ENCODE measurements at regions not wholly inside any gene's neighbourhood (a gene's known extent, or its start where the extent isn't known, plus 50 kb on each side); places are given as distances from the start of the nearest gene placed in this dataset.

DNA sequence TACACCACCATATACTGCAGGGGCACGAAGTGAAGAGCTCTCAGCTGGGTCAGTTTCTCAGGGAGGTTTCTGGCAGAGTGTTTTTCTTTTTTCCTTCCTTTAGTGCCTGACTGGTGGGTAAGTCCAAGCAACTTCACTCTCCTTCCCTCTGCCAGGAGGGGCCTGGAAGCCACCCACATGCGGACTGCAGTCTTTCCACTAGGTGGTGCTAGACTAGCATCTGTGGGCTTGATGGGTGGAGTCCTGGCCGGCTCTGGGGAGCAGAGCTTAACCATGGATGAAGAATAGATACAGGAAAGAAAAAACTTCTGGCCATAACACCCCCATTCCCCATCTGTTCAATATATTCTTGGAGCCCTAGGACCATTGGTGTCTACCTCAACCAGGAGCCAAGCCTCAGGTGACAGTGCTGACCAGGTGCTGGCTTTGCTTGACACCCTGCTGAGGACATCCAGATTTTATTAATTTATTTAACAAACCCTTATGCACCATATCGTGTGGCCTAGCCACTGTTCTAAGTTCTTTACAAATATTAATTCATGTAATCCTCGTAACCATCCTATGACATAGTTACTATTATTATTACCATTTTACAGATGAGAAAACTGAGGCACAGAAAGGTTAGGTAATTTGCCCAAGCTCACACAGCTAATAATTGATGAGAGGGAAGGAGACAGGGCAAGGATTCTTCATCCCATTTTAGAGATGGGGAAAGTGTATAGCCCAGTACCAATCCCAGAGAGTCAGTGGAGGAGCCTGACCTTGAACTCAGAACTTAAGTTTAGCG is 126.7 kb upstream of the CSF3R start:
- H3K4me3 ChIP-seq (ENCODE audit: low read depth, low read length) = no peak overlapping the region
- H3K9me3 ChIP-seq (ENCODE audit: control insufficient read depth, insufficient read depth, low read length) = no peaks in the 10 kb centered on the region
- DNase-seq (ENCODE audit: low read depth, low spot score) = no peak
- peaks cover 2% of the 10 kb centered on the region for H3K27me3 ChIP-seq (ENCODE audit: control insufficient read depth, insufficient read depth, low read length)
- POLR2A ChIA-PET = no interaction called here
- TF ChIP-seq, protein P1, sequence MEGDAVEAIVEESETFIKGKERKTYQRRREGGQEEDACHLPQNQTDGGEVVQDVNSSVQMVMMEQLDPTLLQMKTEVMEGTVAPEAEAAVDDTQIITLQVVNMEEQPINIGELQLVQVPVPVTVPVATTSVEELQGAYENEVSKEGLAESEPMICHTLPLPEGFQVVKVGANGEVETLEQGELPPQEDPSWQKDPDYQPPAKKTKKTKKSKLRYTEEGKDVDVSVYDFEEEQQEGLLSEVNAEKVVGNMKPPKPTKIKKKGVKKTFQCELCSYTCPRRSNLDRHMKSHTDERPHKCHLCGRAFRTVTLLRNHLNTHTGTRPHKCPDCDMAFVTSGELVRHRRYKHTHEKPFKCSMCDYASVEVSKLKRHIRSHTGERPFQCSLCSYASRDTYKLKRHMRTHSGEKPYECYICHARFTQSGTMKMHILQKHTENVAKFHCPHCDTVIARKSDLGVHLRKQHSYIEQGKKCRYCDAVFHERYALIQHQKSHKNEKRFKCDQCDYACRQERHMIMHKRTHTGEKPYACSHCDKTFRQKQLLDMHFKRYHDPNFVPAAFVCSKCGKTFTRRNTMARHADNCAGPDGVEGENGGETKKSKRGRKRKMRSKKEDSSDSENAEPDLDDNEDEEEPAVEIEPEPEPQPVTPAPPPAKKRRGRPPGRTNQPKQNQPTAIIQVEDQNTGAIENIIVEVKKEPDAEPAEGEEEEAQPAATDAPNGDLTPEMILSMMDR (IDR thresholded peaks at IDR 0.05; ENCODE audit: low read depth, low read length) = peak; percentile 51
- CTCF ChIA-PET = interaction anchor here (0.6 to 1.0 kb wide), 2 partner anchors 33 to 40 kb away, joined by 3 to 5 read pairs; no protein-coding TSS in a partner anchor
- no peak overlapping the region for H3K27ac ChIP-seq (ENCODE audit: low read depth, low read length)

DNA sequence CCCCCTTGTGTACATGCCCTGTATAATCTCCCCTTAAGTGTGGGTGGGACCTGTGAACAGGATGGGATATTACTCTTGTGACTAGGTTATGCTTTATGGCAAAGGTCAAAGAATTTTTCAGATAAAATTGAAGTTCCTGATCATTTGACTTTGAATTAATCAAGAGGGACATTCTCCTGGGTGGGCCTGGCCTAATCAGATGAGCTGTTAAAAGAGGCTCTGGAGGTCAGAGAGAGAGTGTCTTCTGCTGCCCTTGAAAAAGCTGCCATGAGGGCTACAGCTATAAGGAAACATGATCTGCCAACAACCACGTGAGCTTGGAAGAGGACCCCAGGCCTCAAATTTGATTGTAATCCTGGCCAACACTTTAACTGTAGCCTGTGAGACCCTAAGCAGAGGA is 125.6 kb upstream of the CSF3R start:
- H3K9me3 ChIP-seq (ENCODE audit: control insufficient read depth, insufficient read depth, low read length) = no peaks in the 10 kb centered on the region
- ChIA-PET POLR2A (no interaction called here), CTCF (interaction anchor here (0.7 kb wide), 1 partner anchor 26 kb away, joined by 3 read pairs; no protein-coding TSS in a partner anchor)
- H3K27ac ChIP-seq (ENCODE audit: low read depth, low read length) = no peak overlapping the region
- H3K27me3 ChIP-seq (ENCODE audit: control insufficient read depth, insufficient read depth, low read length) = peaks cover 2% of the 10 kb centered on the region
- no peak for DNase-seq (ENCODE audit: low read depth, low spot score)
- H3K4me3 ChIP-seq (ENCODE audit: low read depth, low read length) = no peak overlapping the region
- TF ChIP-seq, protein P1 (IDR thresholded peaks at IDR 0.05; ENCODE audit: low read depth, low read length) = no peak

DNA sequence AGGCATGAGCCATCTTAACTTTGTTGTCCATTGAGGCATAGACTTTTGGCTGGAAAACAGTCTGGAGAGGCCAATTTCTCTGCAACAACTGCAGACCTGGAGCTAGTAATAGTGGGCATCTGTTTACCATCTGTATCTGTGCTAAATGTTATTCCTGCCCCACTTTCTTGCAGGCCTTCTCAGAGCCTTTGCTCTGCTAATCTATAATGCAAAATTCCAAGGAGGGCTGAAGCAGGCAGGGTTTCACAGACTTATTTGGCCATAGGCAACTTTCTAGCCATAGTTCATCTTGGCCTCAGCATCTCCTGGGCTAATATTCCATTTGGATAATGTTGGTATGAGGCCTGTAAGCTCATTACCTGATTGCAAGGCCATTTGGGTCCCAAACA is 124.5 kb upstream of the CSF3R start:
- no peak for DNase-seq (ENCODE audit: low read depth, low spot score)
- no peaks in the 10 kb centered on the region for H3K9me3 ChIP-seq (ENCODE audit: control insufficient read depth, insufficient read depth, low read length)
- ChIA-PET CTCF (no interaction called here), POLR2A (no interaction called here)
- no peak overlapping the region for H3K4me3 ChIP-seq (ENCODE audit: low read depth, low read length)
- H3K27ac ChIP-seq (ENCODE audit: low read depth, low read length) = no peak overlapping the region
- TF ChIP-seq, protein P1 (IDR thresholded peaks at IDR 0.05; ENCODE audit: low read depth, low read length) = no peak
- H3K27me3 ChIP-seq (ENCODE audit: control insufficient read depth, insufficient read depth, low read length) = peaks cover 2% of the 10 kb centered on the region

DNA sequence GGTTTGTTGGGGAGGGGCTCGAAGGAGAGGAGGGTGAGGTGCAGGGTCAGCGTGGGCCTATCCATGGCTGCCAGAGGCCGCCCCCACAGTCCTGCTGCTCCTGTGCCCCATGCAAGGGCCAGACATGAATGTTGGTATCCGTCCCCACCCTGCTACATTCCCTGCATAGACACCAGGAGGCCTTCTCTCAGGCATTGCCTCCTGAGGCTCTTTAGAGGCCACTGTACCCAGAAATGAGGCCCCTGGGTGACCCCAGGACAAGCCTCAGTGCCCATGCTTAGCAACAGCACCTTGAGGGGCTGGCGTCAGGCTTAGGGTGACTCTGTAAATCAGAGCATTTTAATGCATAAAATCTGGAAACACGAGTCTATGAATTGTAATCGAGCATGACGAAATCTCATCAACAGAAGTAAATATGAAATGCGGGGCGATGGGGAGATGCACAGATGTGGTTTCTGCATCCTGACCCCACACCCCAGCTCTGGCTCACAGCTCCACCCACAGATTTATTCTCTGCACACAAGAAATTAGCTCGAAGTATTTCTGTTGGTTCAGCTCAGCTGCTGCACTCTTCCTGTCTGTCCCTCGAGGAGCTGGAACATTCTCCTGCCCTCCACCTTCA is 124.0 kb upstream of the CSF3R start:
- TF ChIP-seq, protein P1 (IDR thresholded peaks at IDR 0.05; ENCODE audit: low read depth, low read length) = no peak
- ChIA-PET CTCF (no interaction called here), POLR2A (no interaction called here)
- Histone ChIP-seq H3K27me3 (ENCODE audit: control insufficient read depth, insufficient read depth, low read length) (no peaks in the 10 kb centered on the region), H3K4me3 (ENCODE audit: low read depth, low read length) (no peak overlapping the region), H3K27ac (ENCODE audit: low read depth, low read length) (no peak overlapping the region), H3K9me3 (ENCODE audit: control insufficient read depth, insufficient read depth, low read length) (no peaks in the 10 kb centered on the region)
- DNase-seq (ENCODE audit: low read depth, low spot score) = no peak

DNA sequence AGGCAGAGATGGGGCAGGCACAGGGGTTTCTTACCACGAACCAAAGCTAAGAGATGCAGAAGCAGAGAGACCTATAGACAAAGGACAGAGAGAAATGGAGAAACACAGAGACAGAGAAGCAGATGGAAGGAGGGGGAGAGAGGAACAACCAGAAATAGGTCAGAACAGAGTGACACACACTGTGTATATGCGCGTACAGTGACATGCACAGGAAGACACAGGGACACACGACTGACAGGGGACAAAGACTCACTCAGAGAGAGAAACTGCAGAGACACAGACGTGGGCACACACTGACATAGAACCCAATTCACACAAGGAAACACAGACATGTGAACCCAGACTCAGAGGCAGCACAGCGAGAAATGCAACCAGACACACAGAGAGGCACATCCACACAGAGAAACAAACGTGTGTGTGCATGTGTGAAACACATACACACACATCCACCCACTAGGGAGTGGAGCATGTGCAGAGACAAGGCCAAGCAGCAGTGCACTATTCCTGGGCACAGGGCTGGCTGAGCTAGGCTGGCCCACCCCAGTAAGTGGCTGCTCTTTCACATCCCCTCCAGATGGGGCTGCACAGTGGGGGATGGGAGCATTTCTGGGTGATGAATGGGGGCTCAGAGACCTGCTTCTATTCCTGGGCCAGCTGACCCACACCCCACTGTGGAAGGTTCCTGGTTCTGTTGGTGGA is 123.4 kb upstream of the CSF3R start:
- DNase-seq (ENCODE audit: low read depth, low spot score) = no peak
- Histone ChIP-seq H3K9me3 (ENCODE audit: control insufficient read depth, insufficient read depth, low read length) (no peaks in the 10 kb centered on the region), H3K27me3 (ENCODE audit: control insufficient read depth, insufficient read depth, low read length) (no peaks in the 10 kb centered on the region), H3K4me3 (ENCODE audit: low read depth, low read length) (no peak overlapping the region), H3K27ac (ENCODE audit: low read depth, low read length) (no peak overlapping the region)
- POLR2A ChIA-PET = no interaction called here
- TF ChIP-seq, protein P1 (IDR thresholded peaks at IDR 0.05; ENCODE audit: low read depth, low read length) = no peak
- CTCF ChIA-PET = no interaction called here

All from AG04450 (cell line).